Endothelial cell of umbilical vein (primary cell): ENCODE measurements at regions not wholly inside any gene's neighbourhood (a gene's known extent, or its start where the extent isn't known, plus 50 kb on each side); places are given as distances from the start of the nearest gene placed in this dataset.

Experiments
- BruUV-seq: library from RNA; stranded (reverse); fragments of 400-500 nt; replicated peaks from 2 replicates; lab custom pipeline; 2021; lab: Mats Ljungman, UMichigan
- CTCF ChIA-PET: fragments of 300-600, 350-600 bp; sonication (Branson Sonifier 250); formaldehyde crosslinking; loops from one replicate; lab custom pipeline; 2021; ENCODE audit warnings: antibody characterized with exemption, inconsistent platforms; lab: Charles Lee
- POLR2A ChIA-PET: fragments of 300-600, 350-600 bp; sonication (Branson Sonifier 250); formaldehyde crosslinking; loops from one replicate; lab custom pipeline; 2021; ENCODE audit warnings: antibody characterized with exemption, inconsistent platforms; lab: Charles Lee
- DNase-seq: peaks from one replicate; pipeline ENCODE4 v3.0.0-alpha.2; 2011; ENCODE audit warnings: low read depth, low spot score
- FAIRE-seq: peaks from 2 replicates; lab custom pipeline; 2011; peaks lifted over from hg19 to GRCh38; lab: Jason Lieb, UNC
- H2AFZ ChIP-seq: 2 replicates; pipeline ENCODE4 v1.6.0; 2012; ENCODE audit warnings: low read depth, low read length, control low read depth, inconsistent platforms
- H3K27ac ChIP-seq: 2 replicates; pipeline ENCODE4 v1.5.1; 2011; ENCODE audit warnings: low read depth, mild to moderate bottlenecking, control low read depth, low read length, moderate library complexity; ENCODE audit not compliant: insufficient read depth
- H3K27me3 ChIP-seq, 2 experiments: 2 replicates each; pipeline versions ENCODE4 v1.6.0 to v1.6.1; 2011; ENCODE audit warnings: low read length in 2 of 2, mixed read lengths in 1 of 2; ENCODE audit not compliant: control insufficient read depth in 2 of 2, insufficient read depth in 2 of 2
- H3K36me3 ChIP-seq, 2 experiments: 2 replicates in 1 of 2; 3 replicates in 1 of 2; pipeline ENCODE4 v1.5.1; 2011; ENCODE audit warnings: low read length in 2 of 2, mild to moderate bottlenecking in 1 of 2, moderate library complexity in 1 of 2; ENCODE audit not compliant: control insufficient read depth in 2 of 2, insufficient read depth in 2 of 2; ENCODE audit errors: extremely low read depth in 1 of 2
- H3K4me1 ChIP-seq: 3 replicates; pipeline ENCODE4 v1.5.1; 2011; ENCODE audit warnings: mild to moderate bottlenecking, low read length; ENCODE audit not compliant: control insufficient read depth, insufficient read depth; ENCODE audit errors: extremely low read depth
- H3K4me2 ChIP-seq: 2 replicates; pipeline ENCODE4 v1.6.1; 2011; ENCODE audit warnings: low read length, control low read depth, mixed read lengths; ENCODE audit not compliant: insufficient read depth
- H3K4me3 ChIP-seq, 3 experiments: fragments of 200-600 bp in 1 of 3; sonication (generic), shearing (Covaris generic) in 1 of 3; replicated peaks in 1 of 3; 2 replicates each; pipeline ENCODE4 v1.5.1; 2011 to 2016; ENCODE audit warnings: control low read depth in 3 of 3, low read length in 3 of 3, mild to moderate bottlenecking in 2 of 3, inconsistent platforms in 1 of 3, low read depth in 1 of 3, moderate library complexity in 1 of 3; ENCODE audit not compliant: insufficient read depth in 1 of 3
- H3K79me2 ChIP-seq: 2 replicates; pipeline ENCODE4 v1.6.0; 2012; ENCODE audit warnings: low read length, inconsistent platforms; ENCODE audit not compliant: control insufficient read depth, insufficient read depth
- H3K9ac ChIP-seq: replicated peaks from 2 replicates; pipeline ENCODE3; 2011; ENCODE audit warnings: low read length, control low read depth; ENCODE audit not compliant: insufficient read depth; ENCODE audit errors: extremely low read depth
- H3K9me1 ChIP-seq: replicated peaks from 3 replicates; pipeline ENCODE4 v1.6.0; 2011; ENCODE audit warnings: mild to moderate bottlenecking, low read length; ENCODE audit not compliant: control insufficient read depth, insufficient read depth; ENCODE audit errors: extremely low read depth
- H3K9me3 ChIP-seq: replicated peaks from 2 replicates; pipeline ENCODE4 v1.5.1; 2012; ENCODE audit warnings: low read length, inconsistent platforms; ENCODE audit not compliant: control insufficient read depth, insufficient read depth
- H4K20me1 ChIP-seq: replicated peaks from 2 replicates; pipeline ENCODE3; 2011; ENCODE audit warnings: mild to moderate bottlenecking, low read length; ENCODE audit not compliant: control insufficient read depth, insufficient read depth; ENCODE audit errors: extremely low read depth
- EZH2 ChIP-seq: IDR thresholded peaks from 2 replicates; pipeline ENCODE4 v1.6.1; 2012; ENCODE audit warnings: borderline replicate concordance, low read depth, mild to moderate bottlenecking, moderate library complexity, low read length, inconsistent platforms; ENCODE audit not compliant: severe bottlenecking
- GATA2 ChIP-seq: IDR thresholded peaks from 2 replicates; pipeline ENCODE4 v1.7.0; 2011; ENCODE audit warnings: low read depth, mild to moderate bottlenecking, moderate library complexity, mixed read lengths, low read length; ENCODE audit not compliant: insufficient read length, insufficient read depth
- JUN ChIP-seq: IDR thresholded peaks from 2 replicates; pipeline ENCODE4 v1.6.1; 2011; ENCODE audit warnings: borderline replicate concordance, low read depth; ENCODE audit not compliant: insufficient read length, insufficient read depth
- MYC ChIP-seq: IDR thresholded peaks from one replicate; pipeline ENCODE4 v1.6.1; 2011; ENCODE audit warnings: mild to moderate bottlenecking, low read depth, low read length
- POLR2A ChIP-seq: IDR thresholded peaks from 2 replicates; pipeline ENCODE4 v1.6.1; 2012; ENCODE audit warnings: low read depth, mild to moderate bottlenecking, control low read depth, low read length
- POLR2AphosphoS5 ChIP-seq: IDR thresholded peaks from 2 replicates; pipeline ENCODE4 v1.6.1; 2012; ENCODE audit warnings: low read depth, mild to moderate bottlenecking, control low read depth, low read length, moderate library complexity; ENCODE audit not compliant: insufficient read depth
- dilution Hi-C: fragments of 300-500 bp; cut with MboI; formaldehyde crosslinking; loops from one replicate; pipeline ENCODE4 v1.15.0; 2019; ENCODE audit warnings: low sequenced_read_pairs; ENCODE audit not compliant: extremely low pct_ligation_motif_present
- intact Hi-C: fragments of 100-400 bp; cut with micrococcal nuclease; formaldehyde crosslinking; loops from one replicate; pipeline ENCODE4 v1.10.0; 2022
- TF ChIP-seq, protein P1 (sequence below): IDR thresholded peaks from 2 replicates; pipeline ENCODE4 v1.6.1; 2011; ENCODE audit not compliant: insufficient read depth, insufficient read length

DNA sequence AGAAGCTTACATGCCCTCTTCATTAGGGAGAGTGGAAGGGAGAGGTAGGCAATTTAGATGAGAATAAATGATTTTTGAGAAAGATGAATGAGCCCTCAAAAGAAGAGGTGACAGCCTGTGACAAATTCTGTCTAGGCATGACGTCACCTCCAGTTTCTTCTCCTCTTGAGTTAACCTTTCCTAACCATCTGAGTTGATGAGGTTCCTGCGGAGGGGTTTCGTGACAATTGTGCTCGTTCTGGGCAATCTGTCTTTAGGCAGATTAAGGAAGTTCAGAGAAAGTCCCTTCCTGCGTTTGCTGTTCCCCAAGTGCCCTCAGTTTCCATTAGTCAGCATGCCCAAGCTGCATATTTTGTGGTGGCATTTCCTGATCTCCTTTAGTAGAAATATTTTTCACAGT, 640.2 kb upstream of the SYT4 start:
- FAIRE-seq (no peak), DNase-seq (no peak)
- dilution Hi-C loops = no loop called here
- no peaks in the 10 kb centered on the region for H3K79me2 ChIP-seq
- no peaks in the 10 kb centered on the region for H3K9me1 ChIP-seq
- peaks cover 2% of the 10 kb centered on the region for H3K4me1 ChIP-seq
- H3K36me3 ChIP-seq = no peaks in the 10 kb centered on the region
- TF ChIP-seq POLR2AphosphoS5 = no peak
- ChIA-PET CTCF (no interaction called here), POLR2A (no interaction called here)
- H3K27me3 ChIP-seq = no peaks in the 10 kb centered on the region
- no peaks in the 10 kb centered on the region for H4K20me1 ChIP-seq
- no peak overlapping the region for H3K27ac ChIP-seq
- no peak overlapping the region for H2AFZ ChIP-seq
- H3K9ac ChIP-seq = no peak overlapping the region
- no peaks in the 10 kb centered on the region for H3K9me3 ChIP-seq
- intact Hi-C loops = no loop called here
- BruUV-seq = no TSS peak
- no peak overlapping the region for H3K4me2 ChIP-seq
- H3K4me3 ChIP-seq = no peak overlapping the region

DNA sequence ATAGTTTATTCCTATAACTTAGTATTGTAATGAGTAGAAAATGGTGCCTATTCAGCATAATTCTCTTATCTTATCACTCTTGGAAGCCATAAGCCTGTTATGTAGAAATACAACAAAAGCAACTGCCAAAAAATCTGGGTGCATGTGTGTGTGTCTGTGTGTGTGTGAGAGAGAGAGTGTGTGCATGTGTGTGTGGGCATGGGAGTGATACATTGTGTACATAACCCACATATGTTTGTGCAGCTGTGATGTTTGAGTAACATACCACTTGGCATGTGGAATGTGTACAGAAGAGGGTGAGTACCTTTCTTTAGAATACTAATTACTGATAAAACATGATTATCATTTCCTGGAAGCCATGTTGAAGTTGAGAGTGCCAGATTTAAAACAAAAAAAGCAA, 642.3 kb upstream of the SYT4 start:
- BruUV-seq = no TSS peak
- POLR2A ChIA-PET = no interaction called here
- CTCF ChIA-PET = interaction anchor here (1.6 kb wide), 1 partner anchor 8 kb away, joined by 3 read pairs; no protein-coding TSS in a partner anchor

More for the DNA sequence above, 642.3 kb upstream of the SYT4 start:
- TF ChIP-seq MYC = no peak
- TF ChIP-seq EZH2 = no peak
- no peak for TF ChIP-seq POLR2A
- TF ChIP-seq, protein P1, sequence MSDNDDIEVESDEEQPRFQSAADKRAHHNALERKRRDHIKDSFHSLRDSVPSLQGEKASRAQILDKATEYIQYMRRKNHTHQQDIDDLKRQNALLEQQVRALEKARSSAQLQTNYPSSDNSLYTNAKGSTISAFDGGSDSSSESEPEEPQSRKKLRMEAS = no peak
- no peak for TF ChIP-seq JUN
- peak; percentile 28 for TF ChIP-seq GATA2
- Histone ChIP-seq H3K9ac (no peak overlapping the region), H3K79me2 (no peaks in the 10 kb centered on the region), H3K9me1 (no peaks in the 10 kb centered on the region), H3K27me3 (no peaks in the 10 kb centered on the region), H3K4me3 (no peak overlapping the region), H3K4me1 (peaks cover 2% of the 10 kb centered on the region), H3K4me2 (no peak overlapping the region), H2AFZ (no peak overlapping the region), H3K27ac (no peak overlapping the region), H4K20me1 (no peaks in the 10 kb centered on the region), H3K36me3 (no peaks in the 10 kb centered on the region), H3K9me3 (no peaks in the 10 kb centered on the region)
- dilution Hi-C loops = no loop called here
- intact Hi-C loops = no loop called here
- no peak for FAIRE-seq
- peak; percentile 78 for DNase-seq
